ENCODE measurements at regions not wholly inside any gene's neighbourhood (a gene's known extent, or its start where the extent isn't known, plus 50 kb on each side); places are given as distances from the start of the nearest gene placed in this dataset.

DNA sequence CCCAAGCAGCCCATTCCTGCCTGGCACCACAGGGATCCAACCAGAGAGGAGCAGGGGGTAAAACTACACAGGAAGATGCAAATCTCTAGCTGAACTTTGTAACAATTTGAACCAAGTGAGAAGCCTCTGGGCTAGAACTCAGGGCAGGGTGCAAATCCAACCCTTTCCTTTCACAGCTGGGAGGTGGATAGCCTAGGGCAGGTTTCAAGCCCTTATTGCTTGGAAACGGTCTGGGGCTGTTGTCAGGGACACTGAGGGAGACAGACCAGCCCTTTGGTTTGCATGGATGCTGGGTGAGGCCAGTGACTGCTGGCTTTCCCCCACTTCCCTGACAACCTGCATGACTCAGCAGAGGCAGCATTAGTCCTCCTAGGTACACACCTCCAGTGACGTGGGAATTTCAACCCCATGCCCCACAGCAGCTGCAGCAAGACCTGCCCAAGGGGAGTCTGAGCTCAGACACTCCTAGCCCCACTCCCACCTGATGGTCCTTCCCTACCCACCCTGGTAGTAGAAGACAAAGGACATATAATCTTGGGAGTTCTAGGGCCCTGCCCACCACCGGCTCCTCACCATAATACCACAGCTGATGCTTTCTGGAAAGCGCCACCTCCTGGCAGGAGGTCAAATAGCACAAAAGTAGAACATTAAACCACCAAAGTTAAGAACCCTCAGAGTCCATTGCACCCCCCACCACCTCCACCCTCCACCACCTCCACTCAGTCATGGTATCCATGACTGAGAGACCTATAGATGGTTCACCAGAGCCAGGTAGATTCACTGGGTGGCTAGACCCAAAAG lies 797.7 kb upstream of the MAN1A1 start:
- no peak for ATAC-seq

DNA sequence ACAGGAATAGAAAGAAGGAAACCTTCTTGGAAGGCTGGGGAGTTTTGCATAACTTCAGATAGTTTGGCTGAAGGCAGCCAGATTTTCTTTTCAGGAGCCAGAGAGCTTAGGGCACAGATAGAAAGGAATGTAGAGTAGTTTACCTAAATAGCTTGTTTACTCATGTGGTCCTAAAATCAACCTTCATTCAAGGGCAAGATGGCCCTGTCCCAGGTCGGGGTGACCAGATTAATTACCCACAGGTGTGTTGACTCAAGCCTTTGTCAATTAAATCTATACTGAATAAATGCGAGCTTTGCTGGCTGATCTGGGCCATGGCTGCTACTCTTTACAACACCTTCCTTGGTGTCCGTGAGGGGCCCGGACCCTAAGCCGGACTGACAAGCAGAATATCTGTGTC lies 792.0 kb upstream of the MAN1A1 start:
- no peak for ATAC-seq
- H3K4me3 ChIP-seq = no peak overlapping the region
- no peaks in the 10 kb centered on the region for H3K4me1 ChIP-seq
- intact Hi-C loops (cut with DNase I) = no loop called here
- WGBS, 2 donors = 57 to 62% methylated on average over 5 of the region's 5 CpGs
- TF ChIP-seq, protein P1, sequence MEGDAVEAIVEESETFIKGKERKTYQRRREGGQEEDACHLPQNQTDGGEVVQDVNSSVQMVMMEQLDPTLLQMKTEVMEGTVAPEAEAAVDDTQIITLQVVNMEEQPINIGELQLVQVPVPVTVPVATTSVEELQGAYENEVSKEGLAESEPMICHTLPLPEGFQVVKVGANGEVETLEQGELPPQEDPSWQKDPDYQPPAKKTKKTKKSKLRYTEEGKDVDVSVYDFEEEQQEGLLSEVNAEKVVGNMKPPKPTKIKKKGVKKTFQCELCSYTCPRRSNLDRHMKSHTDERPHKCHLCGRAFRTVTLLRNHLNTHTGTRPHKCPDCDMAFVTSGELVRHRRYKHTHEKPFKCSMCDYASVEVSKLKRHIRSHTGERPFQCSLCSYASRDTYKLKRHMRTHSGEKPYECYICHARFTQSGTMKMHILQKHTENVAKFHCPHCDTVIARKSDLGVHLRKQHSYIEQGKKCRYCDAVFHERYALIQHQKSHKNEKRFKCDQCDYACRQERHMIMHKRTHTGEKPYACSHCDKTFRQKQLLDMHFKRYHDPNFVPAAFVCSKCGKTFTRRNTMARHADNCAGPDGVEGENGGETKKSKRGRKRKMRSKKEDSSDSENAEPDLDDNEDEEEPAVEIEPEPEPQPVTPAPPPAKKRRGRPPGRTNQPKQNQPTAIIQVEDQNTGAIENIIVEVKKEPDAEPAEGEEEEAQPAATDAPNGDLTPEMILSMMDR (IDR thresholded peaks at IDR 0.05) = no peak
- no peak for TF ChIP-seq POLR2A (IDR thresholded peaks at IDR 0.05)
- no peak overlapping the region for H3K27ac ChIP-seq
- DNase-seq = no peak
- no peaks in the 10 kb centered on the region for H3K9me3 ChIP-seq
- H3K27me3 ChIP-seq = no peaks in the 10 kb centered on the region
- H3K36me3 ChIP-seq (replicated peaks in 1 of 2; ENCODE audit: insufficient read depth in 1 of 2, low read depth in 2 of 2) = no peaks in the 10 kb centered on the region

More for the DNA sequence above, 797.7 kb upstream of the MAN1A1 start:
- Histone ChIP-seq H3K9me3 (no peaks in the 10 kb centered on the region), H3K27me3 (no peaks in the 10 kb centered on the region), H3K36me3 (replicated peaks in 1 of 2; ENCODE audit: insufficient read depth in 1 of 2, low read depth in 2 of 2) (no peaks in the 10 kb centered on the region), H3K4me1 (no peaks in the 10 kb centered on the region), H3K27ac (no peak overlapping the region), H3K4me3 (no peak overlapping the region)
- TF ChIP-seq POLR2A (IDR thresholded peaks at IDR 0.05) = no peak
- TF ChIP-seq, protein P1 (IDR thresholded peaks at IDR 0.05) = no peak
- WGBS, 2 donors = 76 to 81% methylated on average over 3 to 4 of the region's 4 CpGs
- intact Hi-C loops (cut with DNase I) = no loop called here
- DNase-seq = no peak

DNA sequence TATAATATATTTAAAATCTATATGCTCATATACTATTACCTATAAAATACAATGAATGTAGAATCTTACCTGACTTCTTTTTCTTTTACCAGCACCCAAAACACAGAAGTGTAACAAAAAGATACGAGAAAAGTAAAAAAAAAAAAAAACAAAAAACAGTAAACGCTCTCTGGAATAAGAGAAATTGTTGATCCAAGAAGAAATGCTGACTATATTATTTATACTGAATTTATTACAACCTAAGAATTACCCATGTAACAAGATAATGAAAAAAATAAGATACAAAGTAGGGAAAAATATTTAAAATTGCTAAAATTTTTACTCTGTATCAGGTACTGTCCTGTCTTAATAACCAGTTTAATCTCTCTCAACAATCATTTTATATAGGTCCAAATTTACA lies 787.9 kb upstream of the MAN1A1 start:
- DNase-seq = no peak
- H3K4me3 ChIP-seq = no peak overlapping the region
- H3K27me3 ChIP-seq = no peaks in the 10 kb centered on the region
- TF ChIP-seq, protein P1 (IDR thresholded peaks at IDR 0.05) = no peak
- no peak for TF ChIP-seq POLR2A (IDR thresholded peaks at IDR 0.05)
- no peak for ATAC-seq
- H3K36me3 ChIP-seq (replicated peaks in 1 of 2; ENCODE audit: insufficient read depth in 1 of 2, low read depth in 2 of 2) = no peaks in the 10 kb centered on the region
- 66 to 87% methylated on average over 2 of the region's 2 CpGs for WGBS, 2 donors
- intact Hi-C loops (cut with DNase I) = no loop called here
- no peaks in the 10 kb centered on the region for H3K4me1 ChIP-seq
- H3K27ac ChIP-seq = no peak overlapping the region
- H3K9me3 ChIP-seq = no peaks in the 10 kb centered on the region

DNA sequence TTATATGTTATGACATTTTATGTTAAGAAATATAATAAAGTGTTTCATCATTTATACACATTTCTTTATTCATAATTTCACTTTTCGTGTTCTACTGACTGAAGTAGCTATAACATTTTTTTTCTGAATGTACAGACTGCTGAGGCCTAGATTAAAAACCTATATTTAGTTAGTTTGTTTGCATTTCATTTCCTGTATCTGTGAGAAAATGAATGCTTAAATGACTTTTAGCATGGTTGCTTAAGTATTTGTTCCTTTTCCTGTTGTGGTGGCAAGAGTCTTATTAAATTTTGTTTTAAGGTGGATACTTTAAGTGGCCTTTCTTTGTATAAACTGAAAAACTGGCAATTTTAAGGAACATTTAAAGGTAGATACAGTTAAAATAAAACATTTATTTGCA lies 779.7 kb upstream of the MAN1A1 start:
- intact Hi-C loops (cut with DNase I) = no loop called here
- Histone ChIP-seq H3K4me1 (no peaks in the 10 kb centered on the region), H3K9me3 (no peaks in the 10 kb centered on the region), H3K36me3 (replicated peaks in 1 of 2; ENCODE audit: insufficient read depth in 1 of 2, low read depth in 2 of 2) (no peaks in the 10 kb centered on the region), H3K4me3 (no peak overlapping the region), H3K27me3 (no peaks in the 10 kb centered on the region), H3K27ac (no peak overlapping the region)
- 75 to 86% methylated on average over 1 of the region's 1 CpG for WGBS, 2 donors
- DNase-seq (no peak), ATAC-seq (no peak)
- TF ChIP-seq, protein P1 (IDR thresholded peaks at IDR 0.05) = no peak
- no peak for TF ChIP-seq POLR2A (IDR thresholded peaks at IDR 0.05)

DNA sequence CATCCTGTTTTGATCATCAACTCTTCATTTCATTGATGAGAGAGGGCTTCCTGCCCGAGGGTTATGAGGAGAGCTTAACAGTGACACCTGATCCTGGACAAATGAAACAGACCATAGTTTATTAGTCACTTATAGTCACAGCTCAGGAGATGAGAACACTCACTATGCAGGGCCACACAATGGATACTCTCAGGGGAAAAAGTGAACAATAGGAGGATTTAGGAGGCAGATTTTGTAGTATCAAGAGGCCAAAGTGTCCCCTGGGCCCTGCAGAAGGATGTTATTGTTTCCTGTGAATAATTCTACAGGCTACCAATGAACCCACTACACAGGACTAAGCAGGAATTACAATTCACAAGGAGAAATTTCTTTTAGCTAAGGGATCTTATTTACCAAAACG lies 772.8 kb upstream of the MAN1A1 start:
- H3K9me3 ChIP-seq = no peaks in the 10 kb centered on the region
- no peak for TF ChIP-seq POLR2A (IDR thresholded peaks at IDR 0.05)
- TF ChIP-seq, protein P1 (IDR thresholded peaks at IDR 0.05) = no peak
- no peak for ATAC-seq
- 39 to 41% methylated on average over 2 of the region's 2 CpGs for WGBS, 2 donors
- H3K4me1 ChIP-seq = no peaks in the 10 kb centered on the region
- intact Hi-C loops (cut with DNase I) = no loop called here
- H3K27ac ChIP-seq = no peak overlapping the region
- H3K4me3 ChIP-seq = no peak overlapping the region
- H3K36me3 ChIP-seq (replicated peaks in 1 of 2; ENCODE audit: insufficient read depth in 1 of 2, low read depth in 2 of 2) = no peaks in the 10 kb centered on the region
- DNase-seq = no peak
- no peaks in the 10 kb centered on the region for H3K27me3 ChIP-seq

Data from body of pancreas (tissue), 4 donors.